Body of pancreas (tissue), 4 donors: ENCODE measurements at regions not wholly inside any gene's neighbourhood (a gene's known extent, or its start where the extent isn't known, plus 50 kb on each side); places are given as distances from the start of the nearest gene placed in this dataset.

ENCODE experiments used
- CTCF ChIP-seq, 7 experiments: fragments of 450-650 bp in 4 of 7; fragments of 200-600 bp in 3 of 7; sonication (generic) in 3 of 7; IDR thresholded peaks; one replicate each; pipeline ENCODE4 v1.5.1; 2016 to 2019; ENCODE audit warnings: antibody characterized with exemption in 7 of 7
- POLR2A ChIP-seq, 3 donors: fragments of 450-650 bp; IDR thresholded peaks; one replicate each; pipeline ENCODE4 v1.6.1; 2016; ENCODE audit warnings: antibody characterized with exemption in 3 of 3, mild to moderate bottlenecking in 2 of 3

GRCh38 chr2:179373816-179374215 lies 109.2 kb upstream of the SESTD1 start:
- no peak for TF ChIP-seq CTCF (IDR thresholded peaks at IDR 0.05)
- TF ChIP-seq POLR2A (IDR thresholded peaks at IDR 0.05) = no peak
